ENCODE measurements at regions not wholly inside any gene's neighbourhood (a gene's known extent, or its start where the extent isn't known, plus 50 kb on each side); places are given as distances from the start of the nearest gene placed in this dataset.

GRCh38 chr14:100407376-100408102, 84.4 kb downstream of the SLC25A47 start:
- no peak for TF ChIP-seq SRF (IDR thresholded peaks at IDR 0.05; ENCODE audit: low read depth, low read length)
- no peak for TF ChIP-seq TAF7 (optimal IDR thresholded peaks at IDR 0.05; ENCODE audit: borderline replicate concordance, low read depth, low read length)
- WGBS, 2 experiments (ENCODE audit: extremely low coverage in 1 of 2, insufficient coverage in 1 of 2, insufficient read length in 1 of 2, insufficient replicate concordance in 2 of 2, low coverage in 1 of 2, low lambda C conversion rate in 2 of 2, missing lambda C conversion rate in 1 of 2) = 90% methylated on average over 11 of the region's 11 CpGs; no CpG with 5 or more reads in 1 of the 2 experiments

More at GRCh38 chr14:100407376-100408102, 84.4 kb downstream of the SLC25A47 start:
- Histone ChIP-seq H2BK120ac (replicated peaks; ENCODE audit: low read depth, low read length) (no peak overlapping the region), H3K18ac (ENCODE audit: extremely low read depth, low read length) (0 out of 2 replicates have a peak overlapping the region, but pooled peaks have one; percentile 20), H3K36me3 (ENCODE audit: control insufficient read depth in 2 of 4, insufficient read depth in 4 of 4, low read length in 3 of 4) (no peaks in the 10 kb centered on the region), H3K9me3 (ENCODE audit: insufficient read depth in 2 of 2, low read depth in 1 of 2, low read length in 1 of 2) (no peaks in the 10 kb centered on the region), H4K20me1 (replicated peaks in 1 of 2; ENCODE audit: control insufficient read depth in 1 of 2, insufficient read depth in 2 of 2, low read length in 2 of 2) (no peaks in the 10 kb centered on the region), H3K4me2 (ENCODE audit: insufficient read depth in 1 of 2, low read depth in 2 of 2, low read length in 2 of 2) (no peak overlapping the region), H3K9ac (replicated peaks in 1 of 4; ENCODE audit: extremely low read depth in 1 of 4, low read depth in 3 of 4, low read length in 3 of 4) (no peak overlapping the region), H4K91ac (replicated peaks; ENCODE audit: insufficient read length, low read length) (peak overlapping the region; percentile 27), H2BK12ac (ENCODE audit: low read depth, low read length) (0 out of 2 replicates have a peak overlapping the region, but pooled peaks have one; percentile 21), H3K79me1 (ENCODE audit: low read depth, low read length) (peaks cover 12% of the 10 kb centered on the region), H3K79me2 (ENCODE audit: control insufficient read depth in 1 of 2, insufficient read depth in 2 of 2, low read length in 2 of 2) (no peaks in the 10 kb centered on the region), H2AK5ac (ENCODE audit: low read depth, low read length) (no peak overlapping the region; the same call in 1 of the 2 replicates), H4K5ac (ENCODE audit: insufficient read length, low read depth, low read length) (no peak overlapping the region), H3K4me3 (ENCODE audit: extremely low read depth in 1 of 4, insufficient read depth in 2 of 4, low read depth in 3 of 4, low read length in 4 of 4) (no peak overlapping the region), H3K14ac (ENCODE audit: insufficient read length) (no peak overlapping the region), H2BK20ac (ENCODE audit: low read length) (0 out of 2 replicates have a peak overlapping the region, but pooled peaks have one; percentile 77), H3K56ac (replicated peaks; ENCODE audit: insufficient read length, low read depth, low read length) (no peak overlapping the region), H2BK15ac (ENCODE audit: low read length) (peak overlapping the region; percentile 18; the same call in 1 of the 2 replicates), H3K23me2 (ENCODE audit: low read depth, low read length) (no peaks in the 10 kb centered on the region), H4K8ac (ENCODE audit: extremely low read depth, insufficient read depth, low read length) (no peak overlapping the region), H2AFZ (ENCODE audit: low read length) (no peak overlapping the region), H3K4ac (replicated peaks; ENCODE audit: insufficient read length, low read depth, low read length) (no peak overlapping the region), H2BK5ac (ENCODE audit: low read depth, low read length) (no peak overlapping the region), H3K4me1 (replicated peaks in 1 of 4; ENCODE audit: control insufficient read depth in 3 of 4, insufficient read depth in 4 of 4, low read length in 3 of 4) (peaks cover 7 to 16% (median 14%) of the 10 kb centered on the region in 4 experiments), H3K27me3 (replicated peaks in 1 of 4; ENCODE audit: control insufficient read depth in 3 of 4, extremely low read depth in 1 of 4, insufficient read depth in 3 of 4, low read length in 3 of 4) (no peaks in the 10 kb centered on the region), H3K27ac (ENCODE audit: low read depth, low read length) (no peak overlapping the region), H3K23ac (ENCODE audit: insufficient read length) (no peak overlapping the region)
- ChIA-PET CTCF (ENCODE audit: partially characterized antibody) (interaction anchor here (1.0 to 4.9 kb wide), 6 partner anchors 10 to 247 kb away, joined by 4 to 20 read pairs (median 13); no protein-coding TSS in a partner anchor), POLR2A (ENCODE audit: partially characterized antibody) (interaction anchor here (0.6 to 1.7 kb wide), 2 partner anchors 12 to 105 kb away, joined by 3 to 4 read pairs; no protein-coding TSS in a partner anchor)
- DNase-seq (ENCODE audit: low read depth in 1 of 2, low spot score in 2 of 2) (no peak), FAIRE-seq (no peak)

Measured in H1 (cell line).